Natural killer cell treated with Interleukin-12 subunit alpha and Interleukin-12 subunit beta and Interleukin-15 and Interleukin-18, amount 100 ng/mL, for 72 hours (primary cell): ENCODE measurements at regions not wholly inside any gene's neighbourhood (a gene's known extent, or its start where the extent isn't known, plus 50 kb on each side); places are given as distances from the start of the nearest gene placed in this dataset.
"Not testable (repeated sequence)": the region's sequence is repeated elsewhere in the genome, so short reads cannot be mapped to it uniquely, and the experiment has no call there.

Experiments used
- ATAC-seq, 2 donors: fragments of 150-1000 bp; cut with Tn5 transposase in 1 of 2; sonication (Bioruptor Pico), chemical (Tn5 transposase) in 1 of 2; 2 replicates each; pipeline ENCODE4 v1.10.0; 2021
- DNase-seq: peaks from one replicate; pipeline ENCODE4 v3.0.0; 2022; ENCODE audit warnings: low spot score
- H3K27ac Mint-ChIP-seq, 2 donors: 1 replicate in 1 of 2; 2 replicates in 1 of 2; pipeline ENCODE4 v1.8.0; 2022; ENCODE audit warnings: mixed read lengths in 2 of 2, mild to moderate bottlenecking in 1 of 2, moderate library complexity in 1 of 2
- H3K27me3 Mint-ChIP-seq, 2 donors: 1 replicate in 1 of 2; 2 replicates in 1 of 2; pipeline ENCODE4 v1.8.0; 2022; ENCODE audit warnings: mixed read lengths in 2 of 2
- H3K36me3 Mint-ChIP-seq: one replicate; pipeline ENCODE4 v1.8.0; 2022; ENCODE audit warnings: mixed read lengths
- H3K4me1 Mint-ChIP-seq, 2 donors: 1 replicate in 1 of 2; 2 replicates in 1 of 2; pipeline ENCODE4 v1.8.0; 2022; ENCODE audit warnings: low read depth in 2 of 2, mixed read lengths in 2 of 2, mild to moderate bottlenecking in 1 of 2
- H3K4me3 Mint-ChIP-seq: one replicate; pipeline ENCODE4 v1.8.0; 2022; ENCODE audit warnings: mixed read lengths
- H3K9me3 Mint-ChIP-seq: 2 replicates; pipeline ENCODE4 v1.8.0; 2022; ENCODE audit warnings: mixed read lengths

DNA sequence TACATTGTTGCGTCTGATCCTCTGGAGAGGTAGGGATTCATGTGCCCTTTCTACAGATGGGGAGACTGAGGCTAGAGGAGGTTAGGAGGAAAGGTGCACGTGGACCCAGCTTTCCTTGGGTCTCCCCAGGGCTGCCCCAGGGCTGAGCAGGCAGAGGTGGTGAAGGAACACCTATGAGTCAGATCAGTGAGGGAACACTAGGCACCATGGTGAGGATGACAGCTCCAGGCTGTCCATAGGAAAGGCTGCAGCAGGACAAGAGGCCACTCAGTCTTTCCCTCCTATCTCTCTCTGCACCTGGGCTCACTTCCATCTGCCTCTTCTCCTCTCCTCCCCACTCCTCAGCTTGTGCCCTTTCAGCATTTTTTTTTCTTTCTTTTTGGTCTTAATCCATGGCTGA, 138.0 kb upstream of the TRIM73 start:
- not testable (repeated sequence) for H3K4me1 Mint-ChIP-seq, H3K27ac Mint-ChIP-seq, H3K36me3 Mint-ChIP-seq, ATAC-seq, H3K4me3 Mint-ChIP-seq, H3K27me3 Mint-ChIP-seq, DNase-seq, H3K9me3 Mint-ChIP-seq

DNA sequence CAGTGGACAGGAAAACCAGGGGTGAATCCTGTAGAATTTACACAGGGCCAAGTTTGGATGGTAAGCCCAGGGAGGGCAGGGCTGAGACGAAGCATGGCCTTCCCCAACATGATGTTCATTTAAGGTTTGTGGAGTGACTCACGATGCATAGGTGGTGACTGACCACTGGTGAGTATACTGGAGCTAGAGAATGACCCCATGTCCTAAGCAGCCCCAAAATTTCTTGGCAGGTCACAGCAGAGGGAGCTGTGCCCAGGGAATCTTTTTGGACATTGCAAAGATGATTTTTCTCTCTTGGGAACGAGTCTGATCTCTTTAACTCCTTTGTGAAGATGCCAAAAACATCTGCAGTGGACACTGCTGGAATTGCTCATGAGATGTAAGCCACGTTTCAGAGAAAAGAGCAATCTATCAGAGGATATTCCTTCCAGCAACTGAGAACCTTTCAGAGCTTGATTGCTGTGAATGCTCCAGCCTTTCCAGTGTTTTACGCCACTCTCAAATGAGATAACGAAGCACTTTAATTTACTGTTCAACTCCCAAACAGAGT, 135.9 kb upstream of the TRIM73 start:
- not testable (repeated sequence) for DNase-seq, H3K4me1 Mint-ChIP-seq, H3K27me3 Mint-ChIP-seq, H3K9me3 Mint-ChIP-seq, ATAC-seq, H3K27ac Mint-ChIP-seq, H3K4me3 Mint-ChIP-seq, H3K36me3 Mint-ChIP-seq

DNA sequence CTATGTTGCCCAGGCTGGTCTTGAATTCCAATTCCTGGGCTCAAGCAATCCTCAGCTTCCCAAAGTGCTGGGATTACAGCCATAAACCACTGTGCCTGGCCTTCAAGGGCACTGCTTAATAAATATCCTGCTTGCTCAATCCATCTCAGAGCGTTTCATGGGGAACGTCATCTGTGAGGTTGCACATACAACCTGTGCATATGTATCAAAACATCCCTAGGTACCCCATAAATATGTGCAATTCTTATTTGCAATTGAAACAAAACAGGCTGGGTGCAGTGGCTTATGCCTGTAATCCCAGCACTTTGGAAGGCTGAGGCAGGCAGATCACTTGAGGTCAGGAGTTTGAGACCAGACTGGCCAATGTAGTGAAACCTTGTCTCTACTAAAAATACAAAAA, 133.8 kb upstream of the TRIM73 start:
- not testable (repeated sequence) for H3K4me1 Mint-ChIP-seq, H3K4me3 Mint-ChIP-seq, H3K36me3 Mint-ChIP-seq, H3K27ac Mint-ChIP-seq, H3K27me3 Mint-ChIP-seq, ATAC-seq, DNase-seq, H3K9me3 Mint-ChIP-seq

DNA sequence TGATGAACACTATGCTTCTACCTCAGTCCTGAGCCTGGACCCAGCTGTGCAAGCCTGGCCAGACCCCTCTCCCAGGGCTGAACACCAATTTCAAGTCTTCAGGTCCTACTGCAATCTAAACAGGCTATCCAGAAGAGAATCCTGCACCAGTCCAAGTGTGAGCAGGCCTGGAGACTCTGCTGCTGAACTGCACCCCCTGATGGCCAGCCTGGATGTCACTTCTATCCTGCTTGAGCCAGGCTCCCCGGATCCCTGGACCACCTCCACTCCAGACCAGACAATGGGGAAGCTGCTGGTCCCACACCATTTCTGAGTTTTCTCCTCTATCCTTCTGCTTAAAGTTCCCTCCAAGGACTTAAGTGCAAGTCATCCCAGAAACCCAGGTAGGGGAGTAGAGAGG, 127.3 kb upstream of the TRIM73 start:
- not testable (repeated sequence) for H3K27me3 Mint-ChIP-seq, H3K4me1 Mint-ChIP-seq, H3K4me3 Mint-ChIP-seq, H3K36me3 Mint-ChIP-seq, H3K9me3 Mint-ChIP-seq, H3K27ac Mint-ChIP-seq, DNase-seq, ATAC-seq

DNA sequence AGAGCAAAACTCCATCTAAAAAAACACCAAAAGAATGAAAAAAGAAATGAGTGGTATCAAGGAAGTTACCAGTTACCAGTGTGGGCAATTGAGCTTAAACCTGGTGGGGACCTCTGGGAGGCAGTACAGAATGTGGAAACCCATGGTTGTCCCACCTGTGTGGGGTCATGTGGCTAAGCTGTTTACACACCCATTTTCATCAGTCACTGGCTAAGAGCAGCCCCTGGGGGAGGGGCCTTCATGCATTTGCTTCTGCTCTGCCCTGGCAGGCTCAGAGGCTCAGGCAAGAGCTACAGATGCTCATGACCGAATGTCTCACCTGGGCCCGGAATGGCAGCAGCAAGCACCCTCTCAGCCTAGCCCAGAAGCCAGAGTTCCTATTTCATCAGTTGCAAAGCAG, 126.3 kb upstream of the TRIM73 start:
- not testable (repeated sequence) for ATAC-seq, H3K27me3 Mint-ChIP-seq, H3K9me3 Mint-ChIP-seq, H3K4me1 Mint-ChIP-seq, H3K27ac Mint-ChIP-seq, H3K36me3 Mint-ChIP-seq, DNase-seq, H3K4me3 Mint-ChIP-seq

DNA sequence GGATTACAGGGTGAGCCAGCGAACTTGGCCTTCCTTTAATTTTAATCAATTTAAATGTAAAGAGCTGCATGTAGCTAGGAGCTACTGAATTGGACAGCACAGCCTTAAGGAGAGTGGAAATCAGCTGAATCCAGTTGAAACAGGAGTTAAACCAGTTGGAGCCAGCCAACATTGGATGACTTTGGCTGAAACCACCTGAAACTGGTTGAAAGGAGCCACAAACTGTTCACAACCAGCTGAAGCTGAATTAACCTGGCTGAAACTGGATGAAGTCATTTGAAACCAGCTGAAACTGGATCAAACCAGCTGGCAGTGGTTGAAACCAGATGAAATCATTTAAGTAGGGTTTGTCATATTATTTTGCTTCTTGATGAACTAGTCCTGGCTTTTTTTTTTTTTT, 121.3 kb upstream of the TRIM73 start:
- not testable (repeated sequence) for ATAC-seq, DNase-seq, H3K36me3 Mint-ChIP-seq, H3K27me3 Mint-ChIP-seq, H3K9me3 Mint-ChIP-seq, H3K27ac Mint-ChIP-seq, H3K4me1 Mint-ChIP-seq, H3K4me3 Mint-ChIP-seq
